SIG-M5 treated with dmso at 0.1 percent for 504 hours (cell line): ENCODE measurements at regions not wholly inside any gene's neighbourhood (a gene's known extent, or its start where the extent isn't known, plus 50 kb on each side); places are given as distances from the start of the nearest gene placed in this dataset.
"Not testable (repeated sequence)": the region's sequence is repeated elsewhere in the genome, so short reads cannot be mapped to it uniquely, and the experiment has no call there.

Source experiments
- DNase-seq: peaks from one replicate; lab custom pipeline; 2025; ENCODE audit not compliant: unreplicated experiment; lab: John Stamatoyannopoulos, UW

DNA sequence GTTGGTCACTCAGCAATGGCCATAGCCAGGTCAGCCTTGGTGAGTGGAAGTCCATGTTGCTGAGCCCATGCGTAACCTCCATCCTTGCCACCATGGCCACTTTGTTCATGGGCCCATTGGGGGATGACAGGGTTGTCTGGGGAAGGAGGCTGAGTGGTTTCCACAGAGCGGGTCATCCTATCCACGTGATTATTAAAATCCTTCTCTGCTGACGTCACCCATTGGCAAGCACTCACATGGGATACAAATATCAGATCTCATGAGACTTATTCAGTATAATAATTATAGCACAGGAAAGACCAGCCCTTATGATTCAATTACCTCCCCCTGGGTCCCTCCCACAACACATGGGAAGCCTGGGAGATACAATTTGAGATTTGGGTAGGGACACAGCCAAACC, 534.8 kb downstream of the DIPK2A start:
- DNase-seq: not testable (repeated sequence)

DNA sequence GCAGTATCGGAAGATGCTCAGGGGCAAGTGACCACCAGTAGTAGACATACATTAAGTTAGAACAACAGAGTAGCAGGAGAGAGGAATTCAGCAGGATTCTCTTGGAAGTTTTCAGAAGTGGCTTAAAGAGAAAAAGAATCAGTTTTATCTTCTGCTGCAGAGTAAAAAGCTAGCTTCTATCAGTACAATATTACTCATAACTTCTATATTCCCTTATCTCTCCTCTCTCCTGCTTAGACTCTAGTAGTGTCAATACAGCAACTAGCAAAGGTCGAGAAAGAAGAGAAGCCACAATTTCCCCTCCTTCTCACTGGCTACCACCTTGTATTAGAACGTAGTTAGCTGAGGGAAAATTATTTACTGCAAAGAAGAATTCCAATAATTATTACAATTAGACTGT, 539.7 kb downstream of the DIPK2A start:
- no peak for DNase-seq

DNA sequence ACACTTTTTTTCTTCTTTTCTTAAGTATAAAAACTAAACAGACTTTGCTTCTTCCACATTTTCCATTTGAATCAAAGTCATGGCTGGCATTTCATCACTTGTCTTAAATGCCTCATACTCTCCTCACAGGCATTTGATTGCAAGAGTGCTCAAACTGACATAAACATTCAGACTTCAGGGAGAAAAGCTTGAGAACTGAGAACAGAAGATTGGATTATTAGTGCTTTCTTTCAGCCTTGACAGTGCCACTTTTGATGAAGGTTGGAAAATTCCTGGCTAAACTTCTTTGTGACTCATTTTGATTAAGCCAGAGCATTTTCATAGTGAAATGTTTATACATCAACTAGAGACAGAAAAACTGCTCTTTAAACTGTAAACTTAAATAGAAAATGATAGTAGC, 544.4 kb downstream of the DIPK2A start:
- no peak for DNase-seq

DNA sequence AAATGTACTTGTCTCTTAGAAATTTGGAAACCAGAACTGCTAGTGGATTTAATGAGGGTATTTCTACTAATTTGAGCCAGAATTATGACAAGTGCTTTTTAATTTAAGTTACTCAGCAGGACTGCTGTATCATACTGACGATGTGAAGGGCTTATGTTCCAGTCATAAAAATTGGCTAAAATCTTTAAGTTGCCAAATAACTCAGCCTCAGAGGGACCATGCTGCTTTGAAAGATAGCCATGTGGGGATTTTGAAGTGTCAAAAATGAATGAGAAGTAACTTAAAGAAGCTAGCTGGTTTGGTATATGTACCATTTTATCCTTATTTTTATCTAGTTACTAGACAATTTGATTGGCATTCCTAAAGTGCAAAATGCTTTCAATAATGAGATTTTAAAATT, 545.0 kb downstream of the DIPK2A start:
- no peak for DNase-seq

DNA sequence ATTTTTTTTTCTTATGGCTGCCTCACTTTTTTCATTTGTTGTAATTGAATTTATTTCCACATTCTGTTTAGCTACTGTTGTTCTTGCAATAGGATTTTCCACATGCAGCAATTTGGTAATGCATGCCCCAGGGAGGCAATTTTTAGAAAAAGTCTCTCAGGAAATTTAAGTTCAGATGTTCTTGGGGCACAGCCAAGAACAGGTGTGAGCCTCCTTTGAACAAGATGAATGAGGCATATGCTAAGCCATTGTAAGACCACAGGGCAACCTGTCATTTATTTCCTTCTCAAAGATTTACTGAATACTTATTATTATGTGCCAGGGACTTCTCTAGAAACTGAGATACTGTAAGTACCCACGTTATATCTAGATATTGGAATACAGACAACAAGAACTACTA, 549.5 kb downstream of the DIPK2A start:
- DNase-seq: no peak

DNA sequence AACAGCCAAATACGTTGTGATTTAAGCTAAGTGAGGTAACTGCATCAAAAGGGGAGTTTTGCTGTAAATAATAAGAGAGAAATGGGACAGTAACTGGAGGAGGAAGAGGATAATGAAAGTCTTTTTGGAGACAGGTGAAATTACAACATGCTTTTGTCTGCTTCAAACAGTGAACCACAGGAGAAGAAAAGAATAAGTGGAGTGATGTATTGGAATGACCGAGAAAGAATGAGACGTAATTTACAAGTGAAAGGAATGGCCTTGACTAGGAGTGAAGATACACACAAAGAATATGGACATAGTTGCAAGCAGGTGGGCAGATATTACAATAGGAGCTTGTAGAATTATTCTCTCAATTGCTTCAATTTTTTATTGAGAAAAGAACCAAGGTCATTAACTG, 550.8 kb downstream of the DIPK2A start:
- DNase-seq: no peak

DNA sequence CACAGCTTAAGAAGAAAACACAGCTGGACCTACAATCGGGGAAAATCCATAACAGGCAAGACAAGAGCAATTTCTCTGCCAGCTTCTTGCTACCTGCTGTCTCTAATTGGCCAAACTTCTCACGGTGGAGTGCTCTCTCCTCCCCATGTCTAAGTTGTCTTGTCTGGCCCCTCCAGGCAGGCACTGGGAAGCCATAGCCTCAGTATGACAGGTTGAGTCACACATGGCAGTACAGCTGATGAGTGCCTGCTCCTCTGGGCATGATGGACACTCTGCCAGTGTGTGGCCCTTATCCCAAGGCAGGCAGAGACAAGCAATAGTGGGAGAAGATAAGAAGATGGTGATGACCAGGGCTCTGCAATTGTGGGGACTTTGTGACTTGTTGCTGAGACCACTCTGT, 551.8 kb downstream of the DIPK2A start:
- no peak for DNase-seq

DNA sequence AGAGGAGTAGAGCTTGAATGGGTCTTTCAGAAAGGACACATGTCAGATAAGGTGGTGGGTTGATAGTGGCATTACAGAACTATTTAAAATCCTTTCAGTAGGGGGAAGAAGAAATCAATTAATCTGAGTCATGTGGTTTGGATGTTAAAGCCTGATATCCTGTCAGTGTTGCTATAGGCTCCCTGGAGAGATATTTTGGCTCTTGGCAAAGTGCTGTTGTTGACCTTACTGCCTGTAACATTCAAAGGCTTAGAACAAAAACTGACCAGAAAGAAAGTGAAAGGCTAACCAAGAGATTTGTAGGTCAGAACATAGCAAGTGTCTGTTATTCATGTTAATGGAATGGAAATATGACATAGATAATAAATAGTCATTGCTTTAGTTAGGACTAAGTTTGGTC, 552.9 kb downstream of the DIPK2A start:
- DNase-seq: no peak

DNA sequence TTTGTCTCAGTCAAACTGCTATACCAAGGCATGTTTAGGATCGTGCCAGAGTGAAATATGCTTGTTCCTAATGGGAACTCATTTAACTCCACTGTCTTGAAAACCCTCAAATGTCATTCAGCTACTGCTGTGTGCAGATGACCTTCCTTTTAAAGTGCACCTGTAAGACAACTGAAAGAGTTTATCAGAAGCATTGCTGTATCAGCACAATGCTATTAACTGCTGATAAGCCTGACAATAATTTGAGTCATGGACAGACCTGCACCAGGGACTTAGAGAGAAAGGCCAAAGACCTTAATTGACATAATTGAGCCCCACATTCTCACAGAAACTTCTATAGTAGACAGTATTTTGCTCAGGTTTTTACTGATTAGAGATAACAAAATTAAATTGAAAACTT, 557.9 kb downstream of the DIPK2A start:
- no peak for DNase-seq

DNA sequence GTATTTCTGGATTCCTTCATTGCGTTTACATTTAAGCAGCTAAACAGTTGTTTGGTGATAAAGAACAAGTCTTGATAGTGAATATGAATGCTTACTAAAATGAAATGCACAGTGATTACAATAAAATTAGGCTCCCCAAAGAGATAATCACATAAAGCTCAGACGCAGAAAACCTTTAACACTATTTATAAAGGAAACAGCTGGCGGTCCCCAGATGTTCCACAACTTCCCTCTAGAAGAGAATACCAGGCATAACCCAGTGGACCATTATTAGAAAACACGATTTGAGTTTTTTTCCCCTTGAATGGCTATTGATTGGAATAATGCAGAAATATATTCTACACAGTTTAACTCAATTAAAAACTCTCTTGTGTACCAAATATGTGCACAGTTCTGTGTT, 573.2 kb downstream of the DIPK2A start:
- no peak for DNase-seq

DNA sequence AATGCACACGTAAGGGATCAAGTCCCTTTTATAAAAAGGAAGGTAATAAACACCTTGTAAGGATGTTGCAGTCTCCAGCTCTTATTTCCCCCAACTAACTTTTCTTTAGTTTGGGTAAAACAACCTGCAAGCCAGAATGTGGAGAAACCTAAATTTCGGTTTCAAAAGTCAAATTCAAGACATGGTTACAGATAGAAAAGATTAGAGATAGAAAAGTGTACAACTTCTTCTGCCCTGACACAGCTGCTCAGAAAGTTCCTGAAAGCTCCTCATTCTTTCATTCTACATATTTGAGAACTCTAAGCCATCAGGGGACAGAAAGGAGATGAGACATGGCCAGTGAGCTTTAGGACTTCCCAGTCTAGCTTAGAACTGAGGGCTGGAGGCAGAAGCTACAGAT, 574.9 kb downstream of the DIPK2A start:
- no peak for DNase-seq

DNA sequence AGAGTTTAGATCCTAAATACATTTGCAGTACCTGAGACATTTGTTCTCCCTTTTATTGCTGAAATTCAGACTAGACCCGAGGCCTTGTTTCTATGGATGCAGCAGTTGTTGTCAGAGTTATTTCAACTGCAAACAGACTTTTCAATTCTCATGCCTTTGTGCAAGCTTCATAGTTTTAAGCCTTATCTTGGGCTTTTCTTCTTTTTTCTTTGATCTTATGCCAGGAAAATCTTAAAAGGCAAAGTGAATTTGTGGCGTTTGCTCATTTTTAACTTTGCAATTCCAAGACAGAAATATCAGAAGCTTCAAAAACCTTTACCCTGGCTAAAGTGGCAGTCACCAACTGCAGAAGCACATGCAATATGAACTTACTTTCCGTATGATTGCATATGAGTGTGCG, 576.7 kb downstream of the DIPK2A start:
- no peak for DNase-seq

DNA sequence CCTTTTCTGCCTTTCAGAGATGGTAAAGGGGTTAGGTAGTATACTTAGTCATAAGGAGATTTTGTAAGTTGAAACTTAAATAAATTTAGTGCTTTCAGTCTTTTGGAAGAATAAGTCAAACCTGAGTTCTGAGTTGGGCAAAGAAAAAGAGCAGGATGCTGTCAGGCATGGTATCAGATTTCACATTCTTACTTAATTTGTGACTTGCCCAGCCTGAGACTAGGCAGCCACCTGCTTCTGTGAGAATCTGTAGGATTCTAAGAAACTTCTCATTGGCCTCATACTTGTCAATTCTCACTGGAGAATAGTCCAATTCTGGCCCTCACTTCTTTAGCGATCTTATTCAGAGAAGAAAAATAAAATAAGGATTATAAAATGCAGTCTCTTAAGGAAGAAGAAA, 577.5 kb downstream of the DIPK2A start:
- DNase-seq: no peak

DNA sequence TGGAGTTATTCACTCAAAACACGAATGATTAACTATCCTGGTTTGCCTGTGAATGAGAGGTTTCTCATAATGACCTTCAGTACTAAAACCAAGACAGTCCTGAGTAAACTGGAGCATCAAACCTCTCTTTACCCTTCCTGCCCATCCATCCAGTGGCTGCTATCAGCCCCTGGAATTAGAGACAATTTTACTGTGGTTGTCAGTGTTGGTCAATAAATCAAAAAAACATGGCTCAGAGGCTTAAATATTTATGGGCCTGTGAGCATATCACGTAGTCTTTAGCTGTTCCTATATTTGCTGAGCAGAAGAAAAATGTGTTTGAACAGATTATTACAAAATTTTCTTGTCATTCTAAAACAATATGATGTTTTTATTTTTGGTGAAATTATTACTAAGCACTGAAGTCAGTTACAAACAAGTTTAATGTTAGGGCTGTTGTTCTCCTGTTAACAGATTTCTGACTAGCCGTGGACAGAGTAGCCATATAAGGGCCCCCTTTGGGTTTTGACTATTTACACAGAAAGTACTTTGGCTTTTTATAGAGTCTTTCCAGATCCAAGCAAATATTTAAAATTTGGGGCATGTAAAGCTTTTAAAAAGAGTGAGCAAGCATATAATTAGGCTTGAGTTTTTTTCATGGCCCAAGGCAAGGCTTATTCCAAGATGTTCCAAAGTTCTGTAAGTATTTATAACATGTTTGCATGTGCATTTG, 580.9 kb downstream of the DIPK2A start:
- DNase-seq: no peak

DNA sequence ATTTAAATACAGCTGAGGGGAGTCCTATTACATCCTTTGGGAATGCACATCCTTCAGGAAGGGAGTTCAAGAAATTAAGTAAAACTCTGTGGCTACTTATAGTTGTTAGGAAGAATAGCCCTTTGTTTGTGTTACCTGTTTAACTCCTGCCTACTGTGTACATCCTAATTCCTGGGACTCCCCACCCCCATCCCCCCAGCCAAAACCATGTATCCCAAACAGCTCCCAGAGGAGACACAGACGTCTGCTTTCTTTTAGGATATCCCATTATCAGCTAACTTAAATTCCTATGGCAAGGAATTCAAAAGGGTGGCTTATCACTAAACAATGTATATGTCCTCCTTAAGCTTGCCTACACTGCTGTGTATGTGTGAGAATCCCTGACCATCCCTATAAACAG, 581.7 kb downstream of the DIPK2A start:
- no peak for DNase-seq

DNA sequence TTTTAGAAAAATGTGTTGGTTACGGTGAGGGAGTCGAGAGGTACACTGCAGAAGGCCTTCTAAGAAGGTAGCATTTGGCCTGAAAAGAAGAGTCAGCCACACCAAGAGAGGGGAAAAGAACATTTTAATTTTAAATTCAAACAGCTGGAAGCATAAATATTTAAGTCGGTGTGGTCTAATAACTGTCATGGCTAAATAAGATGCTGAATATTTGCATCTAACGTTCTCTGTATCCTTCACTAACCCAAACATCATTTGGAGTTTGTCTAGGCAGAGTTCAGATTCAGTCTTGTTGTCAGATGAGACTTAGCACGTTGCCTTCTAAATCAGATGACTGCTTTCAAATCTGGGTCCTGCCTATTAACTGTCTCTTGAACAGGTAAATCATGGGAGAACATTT, 583.3 kb downstream of the DIPK2A start:
- DNase-seq: no peak

DNA sequence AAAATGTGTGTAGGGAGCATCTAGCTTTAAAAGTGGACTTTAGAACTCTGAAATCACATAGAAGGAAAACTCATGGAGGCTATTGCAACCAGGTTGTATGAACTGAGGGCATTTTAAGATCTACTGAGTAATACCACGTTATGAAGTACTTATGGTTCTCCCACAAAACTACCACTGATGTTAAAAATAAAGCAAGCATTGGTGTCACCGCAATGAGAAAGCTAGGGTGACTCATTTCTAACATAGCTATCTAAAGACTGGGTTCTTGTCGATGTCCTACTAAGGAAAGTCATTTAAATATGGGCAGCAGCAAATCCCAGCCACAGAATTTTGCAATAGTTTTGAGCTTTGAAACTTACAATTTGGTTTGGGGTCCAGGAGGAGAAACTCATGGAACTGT, 584.8 kb downstream of the DIPK2A start:
- peak; percentile 93 for DNase-seq

DNA sequence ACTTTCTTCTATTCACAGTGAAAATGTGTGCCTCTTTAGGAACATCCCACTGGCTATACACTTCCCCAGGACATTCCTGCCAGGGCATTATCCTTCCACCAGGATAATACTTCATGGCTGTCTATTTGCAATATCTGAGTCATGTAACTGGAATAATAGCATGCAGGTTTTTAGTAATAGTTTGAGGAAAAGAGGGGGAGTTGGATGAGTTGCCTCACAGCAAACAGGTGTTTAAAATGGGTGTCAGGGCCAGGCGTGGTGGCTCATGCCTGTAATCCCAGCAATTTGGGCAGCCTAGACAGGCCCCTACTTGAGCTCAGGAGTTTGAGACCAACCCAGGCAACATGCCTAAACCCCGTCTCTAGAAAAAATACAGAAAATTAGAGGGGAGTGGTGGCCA, 585.9 kb downstream of the DIPK2A start:
- no peak for DNase-seq

DNA sequence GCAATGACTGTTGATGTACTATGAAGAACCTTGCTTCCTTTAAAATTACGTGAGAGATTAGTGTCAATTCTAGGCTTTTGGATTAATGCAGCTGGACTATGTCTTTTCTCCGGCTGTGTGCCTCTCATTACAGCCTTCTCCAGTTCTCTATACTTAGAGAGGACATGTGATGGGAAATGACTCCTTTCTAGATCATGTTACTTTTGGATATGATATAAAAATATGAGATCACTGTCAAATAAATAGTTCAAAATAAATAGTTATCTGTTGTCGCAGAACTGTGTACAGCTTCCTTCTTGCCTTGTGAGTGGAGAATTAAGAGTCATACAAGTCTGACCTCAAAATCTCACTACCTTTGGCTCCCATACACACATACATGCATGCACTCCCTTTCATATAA, 592.4 kb downstream of the DIPK2A start:
- no peak for DNase-seq

DNA sequence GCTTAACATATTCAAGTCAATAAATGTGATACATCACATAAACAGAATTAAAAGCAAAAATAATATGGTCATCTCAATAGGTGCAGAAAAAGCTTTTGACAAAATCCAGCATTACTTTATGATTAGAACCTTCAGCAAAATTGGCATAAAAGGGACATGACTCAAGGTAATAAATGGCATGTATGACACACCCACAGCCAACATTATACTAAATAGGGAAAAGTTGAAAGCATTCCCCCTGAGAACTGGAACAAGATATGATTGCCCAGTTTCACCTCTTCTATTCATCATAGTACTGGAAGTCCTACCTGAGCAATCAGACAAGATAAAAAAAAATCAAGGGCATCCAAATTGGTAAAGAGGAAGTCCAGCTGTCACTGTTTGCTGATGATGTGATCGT, 594.7 kb downstream of the DIPK2A start:
- no peak for DNase-seq

DNA sequence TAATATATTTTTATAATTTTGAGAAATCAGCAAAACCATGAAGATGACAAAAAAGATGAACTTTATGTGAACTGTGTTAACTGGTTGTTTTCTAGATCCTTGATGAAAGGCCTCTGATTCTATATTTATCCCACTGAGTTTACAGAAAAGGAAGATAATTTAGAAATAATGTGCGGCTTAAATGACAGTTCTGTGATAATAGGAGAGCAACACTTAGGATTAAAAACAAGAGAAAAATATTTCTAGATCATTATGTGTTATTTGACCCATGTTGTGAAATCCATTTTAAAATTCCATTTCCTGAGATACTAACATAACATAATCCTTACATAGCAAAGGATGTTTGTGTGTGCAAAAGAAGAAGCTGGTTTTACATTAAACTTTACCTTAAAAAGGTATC, 598.0 kb downstream of the DIPK2A start:
- DNase-seq: no peak

DNA sequence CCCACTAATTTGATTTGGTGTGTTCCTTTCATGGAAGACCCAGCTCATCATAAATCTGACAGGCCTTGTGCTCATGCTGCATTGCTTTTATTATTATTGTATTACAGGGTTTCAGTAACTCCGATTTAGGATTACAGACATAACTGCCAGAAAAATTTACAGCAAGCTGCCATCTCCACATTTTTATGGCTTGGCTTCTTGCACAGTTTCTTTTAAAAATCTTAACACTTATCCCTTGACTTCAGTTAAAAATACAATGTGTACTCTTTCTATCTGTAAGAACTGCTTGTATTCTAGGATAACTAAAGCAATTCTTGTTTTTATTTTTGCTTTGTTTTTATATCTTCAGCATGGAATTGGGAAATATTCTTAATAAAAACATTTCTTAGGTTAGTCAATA, 612.2 kb downstream of the DIPK2A start:
- no peak for DNase-seq

DNA sequence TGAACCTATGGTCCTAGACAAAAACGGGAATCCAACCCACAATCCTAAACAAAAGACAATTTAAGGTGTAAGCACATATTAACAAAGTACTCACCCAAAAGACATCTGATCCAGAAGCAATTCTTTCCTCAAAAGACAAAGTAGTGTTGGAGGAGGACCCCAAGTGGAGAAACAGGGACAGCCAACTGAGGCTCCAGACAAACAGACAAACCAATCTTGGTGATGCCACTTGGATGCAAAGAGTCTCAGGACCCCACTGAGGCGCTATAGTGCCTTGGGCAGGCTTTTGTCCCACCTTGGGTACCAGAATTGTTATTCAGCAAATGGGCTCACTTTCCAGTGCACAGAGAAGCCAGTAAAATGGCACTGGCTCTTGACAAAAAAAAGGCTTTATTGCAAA, 613.8 kb downstream of the DIPK2A start:
- no peak for DNase-seq

DNA sequence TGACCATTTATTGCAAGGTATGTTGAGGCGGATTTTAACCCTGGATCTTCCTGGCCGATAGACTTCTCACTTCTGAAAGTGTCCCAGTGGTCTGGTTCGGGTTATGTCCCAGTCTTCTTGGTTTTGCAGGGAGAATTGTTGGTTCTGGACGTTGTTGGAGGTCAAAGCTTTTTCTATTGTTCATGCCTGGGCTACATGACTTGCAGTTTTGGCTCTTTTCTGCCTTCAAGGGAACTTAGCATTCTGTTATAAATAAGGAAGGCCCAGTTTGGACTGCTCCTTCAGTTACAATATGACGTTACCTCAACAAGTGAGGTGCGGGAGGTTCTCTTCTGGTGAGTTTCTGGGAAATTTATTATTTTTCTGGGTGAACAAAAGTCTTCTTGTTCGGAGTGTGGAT, 614.3 kb downstream of the DIPK2A start:
- DNase-seq: no peak
